ENCODE measurements at regions not wholly inside any gene's neighbourhood (a gene's known extent, or its start where the extent isn't known, plus 50 kb on each side); places are given as distances from the start of the nearest gene placed in this dataset.
"Not testable (repeated sequence)": the region's sequence is repeated elsewhere in the genome, so short reads cannot be mapped to it uniquely, and the experiment has no call there.

- peaks cover 5 to 6% of the 10 kb centered on the region in 2 donors for H3K4me1 ChIP-seq (ENCODE audit: control insufficient read depth in 2 of 2, insufficient read depth in 1 of 2, low read depth in 1 of 2, low read length in 2 of 2)
- H3K14ac ChIP-seq (ENCODE audit: low read length) = no peak overlapping the region
- peaks cover 16 to 48% (median 32%) of the 10 kb centered on the region in 3 experiments for H3K27me3 ChIP-seq (ENCODE audit: control insufficient read depth in 3 of 3, insufficient read depth in 3 of 3, low read depth in 1 of 3, low read length in 3 of 3)
- H2AK5ac ChIP-seq (ENCODE audit: low read depth, low read length) = peak overlapping the region; percentile 32
- H2BK15ac ChIP-seq (ENCODE audit: low read length) = peak overlapping the region; percentile 73
- H3K18ac ChIP-seq (ENCODE audit: low read length) = no peak overlapping the region
- no peak overlapping the region for H2BK5ac ChIP-seq (ENCODE audit: low read length)
- peaks cover 2% of the 10 kb centered on the region for H3K79me1 ChIP-seq (ENCODE audit: low read depth, low read length)
- no peak overlapping the region for H2AFZ ChIP-seq (ENCODE audit: low read length)
- H3K9ac ChIP-seq (ENCODE audit: low read depth, low read length, poor library complexity) = no peak overlapping the region
- no peak overlapping the region for H3K4me2 ChIP-seq (ENCODE audit: insufficient read depth, low read length, poor library complexity, severe bottlenecking)
- H3K23ac ChIP-seq (ENCODE audit: low read depth, low read length, poor library complexity) = no peak overlapping the region
- peaks cover 0 to 3% of the 10 kb centered on the region in 2 donors for H3K9me3 ChIP-seq (replicated peaks in 1 of 2; ENCODE audit: control insufficient read depth in 2 of 2, insufficient read depth in 1 of 2, low read depth in 1 of 2, low read length in 2 of 2)
- no peaks in the 10 kb centered on the region for H3K36me3 ChIP-seq (replicated peaks in 1 of 2; ENCODE audit: control insufficient read depth in 2 of 2, insufficient read depth in 2 of 2, low read length in 2 of 2)
- H3K27ac ChIP-seq (replicated peaks; ENCODE audit: low read length) = no peak overlapping the region
- H4K8ac ChIP-seq (ENCODE audit: low read depth, low read length) = no peak overlapping the region
- no peak for DNase-seq (ENCODE audit: low spot score)
- no peak overlapping the region for H4K91ac ChIP-seq (ENCODE audit: low read depth, low read length, poor library complexity)
- no peak overlapping the region for H2BK12ac ChIP-seq (ENCODE audit: low read length)
- H2BK120ac ChIP-seq (ENCODE audit: low read depth, low read length) = no peak overlapping the region
- no peak overlapping the region for H3K4ac ChIP-seq (ENCODE audit: low read length)
- WGBS, 2 donors (ENCODE audit: extremely low coverage in 2 of 2, insufficient read length in 2 of 2, insufficient replicate concordance in 1 of 2) = no CpG with 5 or more reads among the region's 13 CpGs
- H3K4me3 ChIP-seq (ENCODE audit: low read length in 2 of 2) = no peak overlapping the region
These were observed 55.2 kb upstream of the WNT7B start for GRCh38 chr22:46031965-46032851.

- H3K4ac ChIP-seq (ENCODE audit: low read length) = no peak overlapping the region
- no peak overlapping the region for H3K14ac ChIP-seq (ENCODE audit: low read length)
- DNase-seq (ENCODE audit: low spot score) = no peak
- H3K27me3 ChIP-seq (ENCODE audit: control insufficient read depth in 3 of 3, insufficient read depth in 3 of 3, low read depth in 1 of 3, low read length in 3 of 3) = peaks cover 4 to 35% (median 21%) of the 10 kb centered on the region in 3 experiments
- no peak overlapping the region for H3K27ac ChIP-seq (replicated peaks; ENCODE audit: low read length)
- H3K4me1 ChIP-seq (ENCODE audit: control insufficient read depth in 2 of 2, insufficient read depth in 1 of 2, low read depth in 1 of 2, low read length in 2 of 2) = peaks cover 5 to 6% of the 10 kb centered on the region in 2 donors
- no peak overlapping the region for H2BK5ac ChIP-seq (ENCODE audit: low read length)
- no peak overlapping the region for H2BK12ac ChIP-seq (ENCODE audit: low read length)
- no peak overlapping the region for H2AFZ ChIP-seq (ENCODE audit: low read length)
- no peak overlapping the region for H2AK5ac ChIP-seq (ENCODE audit: low read depth, low read length)
- no peak overlapping the region for H2BK120ac ChIP-seq (ENCODE audit: low read depth, low read length)
- 100% methylated on average over 1 of the region's 11 CpGs; no CpG with 5 or more reads in 1 of the 2 donors for WGBS, 2 donors (ENCODE audit: extremely low coverage in 2 of 2, insufficient read length in 2 of 2, insufficient replicate concordance in 1 of 2)
- H2BK15ac ChIP-seq (ENCODE audit: low read length) = no peak overlapping the region
- H3K23ac ChIP-seq (ENCODE audit: low read depth, low read length, poor library complexity) = no peak overlapping the region
- no peak overlapping the region for H3K18ac ChIP-seq (ENCODE audit: low read length)
- no peak overlapping the region for H3K4me3 ChIP-seq (ENCODE audit: low read length in 2 of 2)
- no peak overlapping the region for H3K9ac ChIP-seq (ENCODE audit: low read depth, low read length, poor library complexity)
- peaks cover 0 to 3% of the 10 kb centered on the region in 2 donors for H3K9me3 ChIP-seq (replicated peaks in 1 of 2; ENCODE audit: control insufficient read depth in 2 of 2, insufficient read depth in 1 of 2, low read depth in 1 of 2, low read length in 2 of 2)
- peaks cover 2% of the 10 kb centered on the region for H3K79me1 ChIP-seq (ENCODE audit: low read depth, low read length)
- H4K91ac ChIP-seq (ENCODE audit: low read depth, low read length, poor library complexity) = no peak overlapping the region
- H3K4me2 ChIP-seq (ENCODE audit: insufficient read depth, low read length, poor library complexity, severe bottlenecking) = no peak overlapping the region
- no peak overlapping the region for H4K8ac ChIP-seq (ENCODE audit: low read depth, low read length)
- H3K36me3 ChIP-seq (replicated peaks in 1 of 2; ENCODE audit: control insufficient read depth in 2 of 2, insufficient read depth in 2 of 2, low read length in 2 of 2) = no peaks in the 10 kb centered on the region
These were observed 56.6 kb upstream of the WNT7B start for GRCh38 chr22:46033256-46034200.

DNA sequence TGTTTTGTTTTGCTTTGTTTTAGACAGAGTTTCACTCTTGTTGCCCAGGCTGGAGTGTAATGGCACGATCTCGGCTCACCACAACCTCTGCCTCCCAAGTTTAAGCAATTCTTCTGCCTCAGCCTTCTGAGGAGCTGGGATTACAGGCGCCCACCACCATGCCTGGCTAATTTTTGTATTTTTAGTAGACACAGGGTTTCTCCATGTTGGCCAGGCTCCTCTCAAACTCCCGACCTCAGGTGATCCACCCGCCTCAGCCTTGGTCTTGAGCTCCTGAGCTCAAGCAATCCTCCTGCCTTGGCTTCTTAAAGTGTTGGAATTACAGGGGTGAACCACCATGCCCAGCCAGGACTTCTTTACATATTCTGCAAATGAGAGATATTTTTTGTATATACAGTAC is 57.5 kb upstream of the WNT7B start:
- H3K4me2 ChIP-seq (ENCODE audit: insufficient read depth, low read length, poor library complexity, severe bottlenecking); H3K4ac ChIP-seq (ENCODE audit: low read length); H4K8ac ChIP-seq (ENCODE audit: low read depth, low read length); H2BK120ac ChIP-seq (ENCODE audit: low read depth, low read length); H3K4me1 ChIP-seq (ENCODE audit: control insufficient read depth in 2 of 2, insufficient read depth in 1 of 2, low read depth in 1 of 2, low read length in 2 of 2); H3K79me1 ChIP-seq (ENCODE audit: low read depth, low read length); H3K18ac ChIP-seq (ENCODE audit: low read length); H2BK15ac ChIP-seq (ENCODE audit: low read length); H3K23ac ChIP-seq (ENCODE audit: low read depth, low read length, poor library complexity); H3K36me3 ChIP-seq (replicated peaks in 1 of 2; ENCODE audit: control insufficient read depth in 2 of 2, insufficient read depth in 2 of 2, low read length in 2 of 2); H4K91ac ChIP-seq (ENCODE audit: low read depth, low read length, poor library complexity); H3K4me3 ChIP-seq (ENCODE audit: low read length in 2 of 2); H2BK12ac ChIP-seq (ENCODE audit: low read length); H2AFZ ChIP-seq (ENCODE audit: low read length); H3K27ac ChIP-seq (replicated peaks; ENCODE audit: low read length); H2BK5ac ChIP-seq (ENCODE audit: low read length); H3K9me3 ChIP-seq (replicated peaks in 1 of 2; ENCODE audit: control insufficient read depth in 2 of 2, insufficient read depth in 1 of 2, low read depth in 1 of 2, low read length in 2 of 2); H2AK5ac ChIP-seq (ENCODE audit: low read depth, low read length); H3K9ac ChIP-seq (ENCODE audit: low read depth, low read length, poor library complexity); DNase-seq (ENCODE audit: low spot score); H3K14ac ChIP-seq (ENCODE audit: low read length): not testable (repeated sequence)
- H3K27me3 ChIP-seq (ENCODE audit: control insufficient read depth in 3 of 3, insufficient read depth in 3 of 3, low read depth in 1 of 3, low read length in 3 of 3) = peaks cover 2 to 27% (median 13%) of the 10 kb centered on the region in 3 experiments
- WGBS, 2 donors (ENCODE audit: extremely low coverage in 2 of 2, insufficient read length in 2 of 2, insufficient replicate concordance in 1 of 2) = no CpG with 5 or more reads among the region's 5 CpGs

DNA sequence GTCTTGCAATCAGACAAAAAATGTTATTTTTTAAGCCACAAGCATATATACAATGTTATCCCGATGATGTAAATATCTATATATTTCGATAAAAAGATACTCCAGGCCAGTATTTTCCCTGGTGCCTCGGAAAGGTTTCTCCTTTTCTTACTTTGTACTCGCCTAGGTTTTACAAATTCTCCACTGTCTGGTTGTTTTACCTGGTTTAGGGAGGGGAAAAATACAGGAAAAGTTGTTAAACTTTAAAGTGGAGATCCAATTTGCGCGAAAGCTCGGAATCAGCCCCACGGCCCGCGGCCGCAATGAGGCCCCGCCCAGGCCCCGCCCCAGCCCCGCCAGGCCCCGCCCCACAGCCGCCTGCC is 58.4 kb upstream of the WNT7B start:
- peaks cover 0 to 20% (median 7%) of the 10 kb centered on the region in 3 experiments for H3K27me3 ChIP-seq (ENCODE audit: control insufficient read depth in 3 of 3, insufficient read depth in 3 of 3, low read depth in 1 of 3, low read length in 3 of 3)
- H3K36me3 ChIP-seq (replicated peaks in 1 of 2; ENCODE audit: control insufficient read depth in 2 of 2, insufficient read depth in 2 of 2, low read length in 2 of 2) = no peaks in the 10 kb centered on the region
- peaks cover 0 to 3% of the 10 kb centered on the region in 2 donors for H3K9me3 ChIP-seq (replicated peaks in 1 of 2; ENCODE audit: control insufficient read depth in 2 of 2, insufficient read depth in 1 of 2, low read depth in 1 of 2, low read length in 2 of 2)
- DNase-seq (ENCODE audit: low spot score) = no peak
- no peak overlapping the region for H3K14ac ChIP-seq (ENCODE audit: low read length)
- H3K79me1 ChIP-seq (ENCODE audit: low read depth, low read length) = peaks cover 2% of the 10 kb centered on the region
- H3K4me1 ChIP-seq (ENCODE audit: control insufficient read depth in 2 of 2, insufficient read depth in 1 of 2, low read depth in 1 of 2, low read length in 2 of 2) = peaks cover 5 to 6% of the 10 kb centered on the region in 2 donors
- no peak overlapping the region for H3K9ac ChIP-seq (ENCODE audit: low read depth, low read length, poor library complexity)
- no peak overlapping the region for H4K8ac ChIP-seq (ENCODE audit: low read depth, low read length)
- no peak overlapping the region for H3K23ac ChIP-seq (ENCODE audit: low read depth, low read length, poor library complexity)
- H3K27ac ChIP-seq (replicated peaks; ENCODE audit: low read length) = no peak overlapping the region
- no peak overlapping the region for H4K91ac ChIP-seq (ENCODE audit: low read depth, low read length, poor library complexity)
- no peak overlapping the region for H2BK5ac ChIP-seq (ENCODE audit: low read length)
- peak overlapping the region; percentile 26 for H3K4me2 ChIP-seq (ENCODE audit: insufficient read depth, low read length, poor library complexity, severe bottlenecking)
- H3K4ac ChIP-seq (ENCODE audit: low read length) = no peak overlapping the region
- no peak overlapping the region for H2BK15ac ChIP-seq (ENCODE audit: low read length)
- peak overlapping the region; percentile 94 for H2AFZ ChIP-seq (ENCODE audit: low read length)
- H3K18ac ChIP-seq (ENCODE audit: low read length) = no peak overlapping the region
- peak overlapping the region; percentile 68 to 74 for H3K4me3 ChIP-seq (ENCODE audit: low read length in 2 of 2)
- H2AK5ac ChIP-seq (ENCODE audit: low read depth, low read length) = no peak overlapping the region
- no peak overlapping the region for H2BK12ac ChIP-seq (ENCODE audit: low read length)
- no peak overlapping the region for H2BK120ac ChIP-seq (ENCODE audit: low read depth, low read length)
- WGBS, 2 donors (ENCODE audit: extremely low coverage in 2 of 2, insufficient read length in 2 of 2, insufficient replicate concordance in 1 of 2) = no CpG with 5 or more reads among the region's 16 CpGs
